ENCODE measurements at regions not wholly inside any gene's neighbourhood (a gene's known extent, or its start where the extent isn't known, plus 50 kb on each side); places are given as distances from the start of the nearest gene placed in this dataset.

DNA sequence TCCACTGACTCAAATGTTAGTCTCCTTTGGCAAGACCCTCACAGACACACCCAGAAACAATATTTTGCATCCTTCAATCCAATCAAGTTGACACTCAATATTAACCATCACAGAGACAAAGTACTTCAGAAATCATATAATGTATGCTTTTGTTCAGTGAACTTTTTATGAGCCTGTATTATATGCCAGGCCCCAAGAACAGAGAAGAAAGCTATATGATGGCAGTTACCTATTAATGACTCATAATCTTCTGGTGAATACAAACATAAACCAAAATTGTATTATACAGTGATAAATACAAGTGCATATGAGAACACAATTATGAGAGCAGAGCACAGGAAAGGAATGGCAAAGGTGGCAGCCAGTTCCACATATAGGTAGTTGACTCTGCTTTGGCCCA is 852.0 kb upstream of the EPHA5 start:
- TF ChIP-seq ZFP3 (CRISPR knock-in tag; IDR thresholded peaks at IDR 0.05) (no peak), PATZ1 (CRISPR knock-in tag; IDR thresholded peaks at IDR 0.05; ENCODE audit: borderline replicate concordance) (no peak), ZFP30 (CRISPR knock-in tag; IDR thresholded peaks at IDR 0.05) (no peak), TOX (CRISPR knock-in tag; IDR thresholded peaks at IDR 0.05; ENCODE audit: borderline replicate concordance) (no peak), PPARA (CRISPR knock-in tag; IDR thresholded peaks at IDR 0.05; ENCODE audit: borderline replicate concordance) (no peak), GLIS3 (CRISPR knock-in tag; IDR thresholded peaks at IDR 0.05) (no peak)
